ENCODE measurements at regions not wholly inside any gene's neighbourhood (a gene's known extent, or its start where the extent isn't known, plus 50 kb on each side); places are given as distances from the start of the nearest gene placed in this dataset.
"Not testable (repeated sequence)": the region's sequence is repeated elsewhere in the genome, so short reads cannot be mapped to it uniquely, and the experiment has no call there.

DNA sequence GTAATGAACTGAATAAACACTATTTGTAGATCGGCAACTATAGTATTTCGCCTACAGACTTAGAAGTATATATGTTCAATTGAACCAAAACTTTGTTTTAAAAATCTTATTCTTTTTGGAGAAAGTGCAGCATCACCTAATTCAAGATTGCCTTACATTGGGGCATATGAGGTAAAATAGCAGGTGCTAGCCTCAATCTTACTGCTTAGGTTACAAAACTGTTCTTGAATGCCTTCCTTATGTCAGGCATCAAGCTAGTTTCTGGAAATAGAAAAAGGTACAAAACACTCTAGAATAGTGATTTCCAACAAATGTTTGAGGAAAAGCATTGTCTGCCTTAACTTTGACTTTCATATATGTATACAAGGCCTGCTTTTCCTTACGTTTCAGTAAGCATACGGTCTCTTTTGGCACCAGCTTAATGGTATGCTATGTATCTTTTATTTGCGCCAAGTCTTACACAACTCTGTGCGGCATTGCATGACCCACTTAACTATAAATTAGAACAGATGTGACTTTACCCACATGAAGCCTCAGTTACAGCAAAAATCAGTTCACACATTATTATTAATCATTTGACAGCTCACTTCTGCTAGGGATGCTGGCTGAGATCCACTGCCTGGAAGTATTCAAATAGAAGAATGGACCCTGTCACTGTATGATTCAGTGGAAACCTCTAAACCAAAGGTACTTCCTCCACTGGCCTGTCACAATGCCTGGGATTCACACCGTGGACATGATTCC, 174.1 kb downstream of the PRELID2 start:
- peak; percentile 64 for DNase-seq (ENCODE audit: low read depth)
- no peak overlapping the region for H3K4me3 ChIP-seq (ENCODE audit: low read depth, low read length)
- TF ChIP-seq, protein P1, sequence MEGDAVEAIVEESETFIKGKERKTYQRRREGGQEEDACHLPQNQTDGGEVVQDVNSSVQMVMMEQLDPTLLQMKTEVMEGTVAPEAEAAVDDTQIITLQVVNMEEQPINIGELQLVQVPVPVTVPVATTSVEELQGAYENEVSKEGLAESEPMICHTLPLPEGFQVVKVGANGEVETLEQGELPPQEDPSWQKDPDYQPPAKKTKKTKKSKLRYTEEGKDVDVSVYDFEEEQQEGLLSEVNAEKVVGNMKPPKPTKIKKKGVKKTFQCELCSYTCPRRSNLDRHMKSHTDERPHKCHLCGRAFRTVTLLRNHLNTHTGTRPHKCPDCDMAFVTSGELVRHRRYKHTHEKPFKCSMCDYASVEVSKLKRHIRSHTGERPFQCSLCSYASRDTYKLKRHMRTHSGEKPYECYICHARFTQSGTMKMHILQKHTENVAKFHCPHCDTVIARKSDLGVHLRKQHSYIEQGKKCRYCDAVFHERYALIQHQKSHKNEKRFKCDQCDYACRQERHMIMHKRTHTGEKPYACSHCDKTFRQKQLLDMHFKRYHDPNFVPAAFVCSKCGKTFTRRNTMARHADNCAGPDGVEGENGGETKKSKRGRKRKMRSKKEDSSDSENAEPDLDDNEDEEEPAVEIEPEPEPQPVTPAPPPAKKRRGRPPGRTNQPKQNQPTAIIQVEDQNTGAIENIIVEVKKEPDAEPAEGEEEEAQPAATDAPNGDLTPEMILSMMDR (IDR thresholded peaks at IDR 0.05; ENCODE audit: insufficient read depth, low read length): no peak

DNA sequence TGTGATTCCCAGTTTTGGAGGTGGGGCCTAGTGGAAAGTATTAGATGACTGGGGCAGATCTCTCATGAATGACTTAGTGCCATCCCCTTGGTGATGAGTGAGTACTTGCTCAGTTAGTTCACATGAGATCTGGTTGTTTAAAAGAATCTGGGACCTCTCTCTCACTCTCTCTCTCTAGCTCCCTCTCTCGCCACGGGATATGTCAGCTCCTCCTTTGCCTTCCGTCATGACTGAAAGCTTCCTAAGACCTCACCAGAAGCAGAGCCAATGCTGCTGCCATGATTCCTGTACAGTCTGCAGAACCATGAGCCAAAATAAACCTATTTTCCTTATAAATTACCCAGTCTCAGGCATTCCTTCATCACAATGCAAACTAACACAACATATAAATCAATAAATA, 176.7 kb downstream of the PRELID2 start:
- DNase-seq (ENCODE audit: low read depth): no peak
- TF ChIP-seq, protein P1 (IDR thresholded peaks at IDR 0.05; ENCODE audit: insufficient read depth, low read length): no peak

DNA sequence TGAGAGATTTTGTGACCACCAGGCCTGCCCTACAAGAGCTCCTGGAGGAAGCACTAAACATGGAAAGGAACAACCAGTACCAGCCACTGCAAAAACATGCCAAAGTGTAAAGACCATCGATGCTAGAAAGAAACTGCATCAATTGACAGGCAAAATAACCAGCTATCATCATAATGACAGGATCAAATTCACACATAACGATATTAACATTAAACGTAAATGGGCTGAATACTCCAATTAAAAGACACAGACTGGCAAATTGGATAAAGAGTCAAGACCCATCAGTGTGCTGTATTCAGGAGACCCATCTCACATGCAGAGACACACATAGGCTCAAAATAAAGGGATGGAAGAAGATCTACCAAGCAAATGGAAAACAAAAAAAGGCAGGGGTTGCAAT, 182.4 kb downstream of the PRELID2 start:
- H3K4me3 ChIP-seq (ENCODE audit: low read depth, low read length); DNase-seq (ENCODE audit: low read depth): not testable (repeated sequence)

More for the DNA sequence above, 176.7 kb downstream of the PRELID2 start:
- H3K4me3 ChIP-seq (ENCODE audit: low read depth, low read length): no peak overlapping the region

DNA sequence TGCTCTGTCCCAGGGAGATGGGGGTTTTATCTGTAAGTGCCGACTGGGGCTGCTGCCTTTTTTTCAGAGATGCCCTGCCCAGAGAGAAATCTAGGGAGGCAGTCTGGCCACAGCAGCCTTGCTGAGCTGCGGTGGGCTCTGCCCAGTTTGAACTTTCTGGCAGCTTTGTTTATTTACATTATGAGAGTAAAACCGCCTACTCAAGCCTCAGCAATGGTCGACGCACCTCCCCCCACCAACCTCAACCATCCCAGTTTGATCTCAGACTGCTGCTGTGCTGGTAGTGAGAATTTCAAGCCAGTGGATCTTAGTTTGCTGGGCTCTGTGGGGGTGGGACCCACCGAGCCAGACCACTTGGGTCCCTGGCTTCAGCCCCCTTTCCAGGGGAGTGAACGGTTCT, 188.0 kb downstream of the PRELID2 start:
- H3K4me3 ChIP-seq (ENCODE audit: low read depth, low read length); DNase-seq (ENCODE audit: low read depth): not testable (repeated sequence)

DNA sequence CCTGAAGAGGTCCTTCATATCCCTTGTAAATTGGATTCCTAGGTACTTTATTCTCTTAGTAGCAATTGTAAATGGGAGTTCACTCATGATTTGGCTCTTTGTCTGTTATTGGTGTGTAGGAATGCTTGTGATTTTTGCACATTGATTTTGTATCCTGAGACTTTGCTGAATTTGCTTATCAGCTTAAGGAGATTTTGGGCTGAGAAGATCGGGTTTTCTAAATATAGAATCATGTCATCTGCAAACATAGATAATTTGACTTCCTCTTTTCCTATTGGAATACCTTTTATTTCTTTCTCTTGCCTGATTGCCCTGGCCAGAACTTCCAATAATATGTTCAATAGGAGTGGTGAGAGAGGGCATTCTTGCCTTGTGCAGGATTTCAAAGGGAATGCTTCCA, 191.9 kb downstream of the PRELID2 start:
- DNase-seq (ENCODE audit: low read depth); H3K4me3 ChIP-seq (ENCODE audit: low read depth, low read length): not testable (repeated sequence)

DNA sequence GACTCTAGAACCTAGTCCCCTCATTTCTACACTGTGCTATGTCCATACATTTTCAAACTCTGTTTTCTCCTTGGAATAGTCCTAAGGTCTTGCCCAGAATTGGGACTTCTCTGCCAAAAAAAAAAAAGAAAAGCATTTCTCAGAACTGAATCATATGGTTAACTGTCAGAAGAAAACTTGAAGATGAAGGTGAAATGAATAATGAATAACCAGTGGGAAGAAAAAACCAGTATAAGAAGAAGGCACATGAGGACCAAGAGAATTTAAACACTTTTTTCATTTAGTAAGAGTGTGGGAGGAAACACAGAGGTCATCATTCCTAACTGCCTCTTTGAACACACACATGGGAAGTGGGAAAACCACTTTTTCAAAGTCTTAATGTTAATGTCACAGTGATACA, 197.7 kb downstream of the PRELID2 start:
- peak; percentile 75 for DNase-seq (ENCODE audit: low read depth)
- H3K4me3 ChIP-seq (ENCODE audit: low read depth, low read length): no peak overlapping the region
- TF ChIP-seq, protein P1 (IDR thresholded peaks at IDR 0.05; ENCODE audit: insufficient read depth, low read length): no peak

DNA sequence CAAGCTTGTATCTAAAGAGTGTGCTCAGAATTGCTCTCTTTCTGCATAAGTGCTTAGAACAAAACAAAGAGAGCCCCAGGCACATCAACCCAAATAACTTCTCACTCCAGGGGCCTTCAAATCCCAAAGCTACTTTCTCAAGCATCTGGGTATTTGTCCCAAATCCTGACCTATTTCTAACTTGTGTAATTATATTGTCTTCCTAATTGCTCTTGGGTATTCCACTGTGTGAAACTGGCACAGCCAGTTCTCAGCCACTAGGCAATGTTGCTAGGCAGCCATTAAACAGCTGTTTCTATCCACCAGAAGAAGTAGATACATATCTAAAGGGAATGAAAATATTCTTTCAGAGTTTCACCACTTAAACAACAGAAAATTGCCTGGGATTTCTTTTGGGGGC, 198.8 kb downstream of the PRELID2 start:
- TF ChIP-seq, protein P1 (IDR thresholded peaks at IDR 0.05; ENCODE audit: insufficient read depth, low read length): no peak
- DNase-seq (ENCODE audit: low read depth): no peak
- H3K4me3 ChIP-seq (ENCODE audit: low read depth, low read length): no peak overlapping the region

DNA sequence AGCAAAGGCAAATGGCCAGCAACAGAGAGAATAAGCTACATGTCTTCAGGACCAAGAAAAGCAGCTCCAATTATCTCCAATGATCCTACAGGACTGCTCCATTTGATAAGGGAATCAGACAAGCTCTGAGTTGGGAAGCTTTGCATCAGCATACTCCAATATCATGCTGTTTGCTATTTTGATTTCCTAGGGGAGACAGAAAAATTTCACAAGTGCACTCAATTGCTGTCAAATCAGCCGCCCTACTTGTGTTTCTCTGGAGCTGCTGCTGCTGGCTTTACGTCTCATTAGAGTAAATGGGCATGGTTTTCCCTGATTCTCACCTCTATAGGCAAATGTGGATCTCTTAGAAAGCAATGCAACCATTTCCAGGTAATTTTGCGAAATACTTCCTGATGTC, 201.7 kb downstream of the PRELID2 start:
- DNase-seq (ENCODE audit: low read depth): peak; percentile 15
- H3K4me3 ChIP-seq (ENCODE audit: low read depth, low read length): no peak overlapping the region
- TF ChIP-seq, protein P1 (IDR thresholded peaks at IDR 0.05; ENCODE audit: insufficient read depth, low read length): no peak
